HepG2 (cell line): ENCODE measurements at regions not wholly inside any gene's neighbourhood (a gene's known extent, or its start where the extent isn't known, plus 50 kb on each side); places are given as distances from the start of the nearest gene placed in this dataset.
"Not testable (repeated sequence)": the region's sequence is repeated elsewhere in the genome, so short reads cannot be mapped to it uniquely, and the experiment has no call there.

ENCODE experiments used
- ATAC-seq: fragments of 200-7000 bp; cut with Tn5 transposase; 3 replicates; pipeline ENCODE4 v1.9.1; 2020; ENCODE audit warnings: mild to moderate bottlenecking, moderate library complexity
- BruUV-seq: library from RNA; stranded (reverse); fragments of 400-500 nt; replicated peaks from 2 replicates; lab custom pipeline; 2021; lab: Mats Ljungman, UMichigan
- CTCF ChIA-PET: fragments of 300-600 bp; formaldehyde crosslinking; extraction: SDS; loops from one replicate; lab custom pipeline; 2021; ENCODE audit warnings: low total read pairs, inconsistent platforms, low intra/inter-chr PET ratio; lab: Yijun Ruan, JAX
- POLR2A ChIA-PET: fragments of 350-600 bp; sonication (Branson Sonifier 250); formaldehyde crosslinking; loops from one replicate; lab custom pipeline; 2020; ENCODE audit warnings: antibody characterized with exemption, inconsistent platforms; lab: Yijun Ruan, JAX
- DNase-seq: peaks from one replicate; pipeline ENCODE4 v3.0.0-alpha.2; 2015; ENCODE audit warnings: low spot score
- FAIRE-seq: peaks from 3 replicates; lab custom pipeline; 2011; peaks lifted over from hg19 to GRCh38; lab: Jason Lieb, UNC
- H2AFZ ChIP-seq: one replicate; pipeline ENCODE4 v1.6.1; 2011; ENCODE audit warnings: low read length, inconsistent platforms
- H3K27ac ChIP-seq: fragments of 300-600 bp; 3 replicates; pipeline ENCODE4 v1.8.0; 2011; ENCODE audit warnings: mixed run types, mild to moderate bottlenecking, mixed read lengths, low read length, inconsistent platforms; ENCODE audit not compliant: insufficient read depth; ENCODE audit errors: extremely low read length
- H3K27me3 ChIP-seq, 2 experiments: fragments of 200-600 bp in 1 of 2; 2 replicates in 1 of 2; 3 replicates in 1 of 2; pipeline versions ENCODE4 v1.6.0 to v1.8.0; 2011; ENCODE audit warnings: low read length in 2 of 2, mild to moderate bottlenecking in 2 of 2, moderate library complexity in 2 of 2, inconsistent platforms in 1 of 2; ENCODE audit not compliant: insufficient read depth in 2 of 2, control insufficient read depth in 1 of 2
- H3K36me3 ChIP-seq, 2 experiments: fragments of 200-600 bp in 1 of 2; replicated peaks in 1 of 2; 2 replicates in 1 of 2; 3 replicates in 1 of 2; pipeline versions ENCODE4 v1.5.1 to v1.8.0; 2011; ENCODE audit warnings: low read length in 2 of 2, inconsistent platforms in 1 of 2; ENCODE audit not compliant: insufficient read depth in 2 of 2, control insufficient read depth in 1 of 2
- H3K4me1 ChIP-seq: 2 replicates; pipeline ENCODE4 v1.5.1; 2012; ENCODE audit warnings: low read length, inconsistent platforms; ENCODE audit not compliant: insufficient read depth
- H3K4me2 ChIP-seq: 2 replicates; pipeline ENCODE4 v1.6.0; 2011; ENCODE audit warnings: low read depth, low read length, inconsistent platforms
- H3K4me3 ChIP-seq, 3 experiments: fragments of 200-600 bp in 1 of 3; sonication (generic), shearing (Covaris generic) in 1 of 3; replicated peaks in 1 of 3; 2 replicates each; pipeline ENCODE4 v1.5.1; 2011 to 2016; ENCODE audit warnings: low read length in 3 of 3, inconsistent platforms in 2 of 3, low read depth in 2 of 3, mild to moderate bottlenecking in 2 of 3, control low read depth in 1 of 3, mixed read lengths in 1 of 3; ENCODE audit not compliant: insufficient read depth in 1 of 3
- H3K79me2 ChIP-seq: one replicate; pipeline ENCODE4 v1.6.1; 2011; ENCODE audit warnings: low read length, inconsistent platforms; ENCODE audit not compliant: insufficient read depth
- H3K9ac ChIP-seq: 2 replicates; pipeline ENCODE4 v1.6.0; 2011; ENCODE audit warnings: mild to moderate bottlenecking, low read depth, low read length, inconsistent platforms; ENCODE audit not compliant: insufficient read depth
- H3K9me3 ChIP-seq: 2 replicates; pipeline ENCODE4 v1.5.1; 2012; ENCODE audit warnings: mild to moderate bottlenecking, low read length
- H4K20me1 ChIP-seq: 2 replicates; pipeline ENCODE4 v1.6.0; 2011; ENCODE audit warnings: inconsistent platforms, mild to moderate bottlenecking, low read length, moderate library complexity; ENCODE audit not compliant: insufficient read depth
- SNAPC4 ChIP-seq: sonication (generic); formaldehyde crosslinking; IDR thresholded peaks from 2 replicates; pipeline ENCODE4 v1.4.0; 2020; ENCODE audit warnings: mild to moderate bottlenecking, missing genetic modification reagents
- SOX13 ChIP-seq, 3 experiments: fragments of 450-650 bp in 1 of 3; sonication (generic) in 1 of 3; formaldehyde crosslinking in 1 of 3; IDR thresholded peaks in 2 of 3; conservative IDR thresholded peaks in 1 of 3; 2 replicates each; pipeline versions ENCODE4 v1.5.0 to v1.6.1; 2016 to 2020; ENCODE audit warnings: antibody characterized with exemption in 1 of 3, mild to moderate bottlenecking in 1 of 3, missing compliant biosample characterization in 1 of 3, missing genetic modification reagents in 1 of 3, moderate library complexity in 1 of 3
- ZBTB1 ChIP-seq: sonication (generic); formaldehyde crosslinking; IDR thresholded peaks from 2 replicates; pipeline ENCODE4 v1.4.0; 2020; ENCODE audit warnings: missing genetic modification reagents, borderline replicate concordance
- ZGPAT ChIP-seq: IDR thresholded peaks from 2 replicates; pipeline ENCODE4 v1.6.1; 2016; ENCODE audit warnings: mild to moderate bottlenecking
- WGBS: methylation state at CpG from one replicate; pipeline ENCODE4 v1.1.6; 2017; ENCODE audit warnings: low lambda C conversion rate; 5-methylcytosine and 5-hydroxymethylcytosine counted together
- in situ Hi-C: cut with HindIII; loops from 2 replicates; pipeline ENCODE4 v1.10.0; 2017; ENCODE audit warnings: low pct_unique_long_range_greater_than_20kb; ENCODE audit not compliant: extremely low pct_ligation_motif_present
- intact Hi-C: fragments of 100-400 bp; cut with micrococcal nuclease; formaldehyde crosslinking; loops from one replicate; pipeline ENCODE4 v1.10.0; 2022; ENCODE audit not compliant: unreplicated experiment

- BruUV-seq, H3K27ac ChIP-seq, H3K4me3 ChIP-seq, CTCF ChIA-PET, H3K9ac ChIP-seq, in situ Hi-C loops, H3K9me3 ChIP-seq, H2AFZ ChIP-seq, ATAC-seq, H3K79me2 ChIP-seq, FAIRE-seq, H3K36me3 ChIP-seq, H3K27me3 ChIP-seq, H3K4me1 ChIP-seq, POLR2A ChIA-PET, H3K4me2 ChIP-seq, DNase-seq, H4K20me1 ChIP-seq, intact Hi-C loops: not testable (repeated sequence)
- 40% methylated on average over 7 of the region's 12 CpGs for WGBS
Measured at GRCh38 chr13:84579901-84580300, 697.6 kb upstream of the SLITRK1 start.

DNA sequence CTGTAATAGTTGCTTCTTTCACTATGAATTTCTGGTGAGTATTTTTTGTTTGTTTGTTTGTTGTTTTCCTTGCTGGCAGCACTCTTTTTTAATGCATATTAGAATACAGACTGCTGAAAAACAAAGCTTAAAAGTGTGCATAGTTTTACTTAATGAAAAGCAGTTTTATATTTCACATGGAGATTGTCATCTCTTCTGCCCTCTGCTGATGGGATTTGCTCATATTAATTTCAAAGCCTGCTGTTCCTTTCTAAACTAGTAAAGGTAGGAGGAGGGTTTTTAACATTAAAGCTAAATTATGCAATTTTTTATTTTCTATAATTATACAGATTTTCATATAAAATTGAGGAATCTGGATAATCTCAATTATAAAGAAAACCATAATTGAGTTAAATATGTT, 692.6 kb upstream of the SLITRK1 start:
- ChIA-PET POLR2A (no interaction called here), CTCF (no interaction called here)
- DNase-seq = no peak
- H4K20me1 ChIP-seq = no peaks in the 10 kb centered on the region
- H3K27me3 ChIP-seq = no peaks in the 10 kb centered on the region
- in situ Hi-C loops (no loop called here), intact Hi-C loops (no loop called here)
- H2AFZ ChIP-seq = no peak overlapping the region
- H3K4me1 ChIP-seq = no peaks in the 10 kb centered on the region
- H3K9ac ChIP-seq = no peak overlapping the region
- no peak for FAIRE-seq
- TF ChIP-seq SOX13 (IDR thresholded peaks at IDR 0.05) (no peak), SOX13 (CRISPR knock-in tag; conservative IDR thresholded peaks at IDR 0.05 in 1 of 2, IDR thresholded peaks at IDR 0.05 in 1 of 2) (no peak), ZGPAT (CRISPR knock-in tag) (no peak), SNAPC4 (no peak), ZBTB1 (CRISPR knock-in tag) (no peak)
- no peak overlapping the region for H3K4me3 ChIP-seq
- H3K9me3 ChIP-seq = peaks cover 3% of the 10 kb centered on the region; the same call in 1 of the 2 replicates
- no peak overlapping the region for H3K4me2 ChIP-seq
- H3K36me3 ChIP-seq = no peaks in the 10 kb centered on the region
- no TSS peak for BruUV-seq
- ATAC-seq = no peak
- H3K27ac ChIP-seq = no peak overlapping the region
- no peaks in the 10 kb centered on the region for H3K79me2 ChIP-seq
